ENCODE measurements at regions not wholly inside any gene's neighbourhood (a gene's known extent, or its start where the extent isn't known, plus 50 kb on each side); places are given as distances from the start of the nearest gene placed in this dataset.

- TF ChIP-seq ZNF354C (tag by site-specific recombination; IDR thresholded peaks at IDR 0.05; ENCODE audit: borderline replicate concordance, low read depth) = no peak
- no peak for TF ChIP-seq ZNF623 (tag by site-specific recombination; IDR thresholded peaks at IDR 0.05)
- no peak for TF ChIP-seq ZNF658 (tag by site-specific recombination; IDR thresholded peaks at IDR 0.05)
- no peak for TF ChIP-seq ZNF529 (tag by site-specific recombination; IDR thresholded peaks at IDR 0.05; ENCODE audit: insufficient replicate concordance)
- no peak for TF ChIP-seq GLI4 (tag by site-specific recombination; IDR thresholded peaks at IDR 0.05)
- TF ChIP-seq ZNF639 (tag by site-specific recombination; IDR thresholded peaks at IDR 0.05) = no peak
- no peak for TF ChIP-seq GLIS1 (tag by site-specific recombination; IDR thresholded peaks at IDR 0.05)
- no peak for TF ChIP-seq ZNF513 (tag by site-specific recombination; IDR thresholded peaks at IDR 0.05)
- no peak for TF ChIP-seq PRDM10 (tag by site-specific recombination; IDR thresholded peaks at IDR 0.05)
- CTCF ChIA-PET = interaction anchor here (0.5 to 0.6 kb wide), 2 partner anchors 31 to 32 kb away, joined by 4 read pairs; no protein-coding TSS in a partner anchor
- POLR2A ChIA-PET = no interaction called here
- Histone ChIP-seq H3K4me3 (ENCODE audit: low read depth, low read length) (no peak overlapping the region), H3K4me1 (ENCODE audit: control insufficient read depth, insufficient read depth, low read length) (no peaks in the 10 kb centered on the region), H3K9me3 (ENCODE audit: control insufficient read depth, insufficient read depth, low read depth, low read length) (no peaks in the 10 kb centered on the region), H3K36me3 (ENCODE audit: control insufficient read depth in 2 of 2, insufficient read depth in 1 of 2, low read length in 2 of 2) (no peaks in the 10 kb centered on the region), H3K27ac (ENCODE audit: extremely low read depth, low read depth, low read length) (no peak overlapping the region)
Measured at GRCh38 chr1:111062081-111062480, 77.8 kb downstream of the DRAM2 start.

GRCh38 chr1:111054656-111055055 is 85.2 kb downstream of the DRAM2 start:
- Histone ChIP-seq H3K27ac (ENCODE audit: extremely low read depth, low read depth, low read length) (no peak overlapping the region), H3K36me3 (ENCODE audit: control insufficient read depth in 2 of 2, insufficient read depth in 1 of 2, low read length in 2 of 2) (no peaks in the 10 kb centered on the region), H3K4me3 (ENCODE audit: low read depth, low read length) (no peak overlapping the region), H3K9me3 (ENCODE audit: control insufficient read depth, insufficient read depth, low read depth, low read length) (no peaks in the 10 kb centered on the region), H3K4me1 (ENCODE audit: control insufficient read depth, insufficient read depth, low read length) (no peaks in the 10 kb centered on the region)
- TF ChIP-seq ZNF585B (tag by site-specific recombination; IDR thresholded peaks at IDR 0.05) = no peak
- TF ChIP-seq BCL11B (tag by site-specific recombination; IDR thresholded peaks at IDR 0.05; ENCODE audit: low read depth) = no peak
- no peak for TF ChIP-seq GLIS2 (tag by site-specific recombination; IDR thresholded peaks at IDR 0.05)
- ChIA-PET CTCF (no interaction called here), POLR2A (no interaction called here)

GRCh38 chr1:111052246-111052645 is 87.6 kb downstream of the DRAM2 start:
- Histone ChIP-seq H3K4me1 (ENCODE audit: control insufficient read depth, insufficient read depth, low read length) (no peaks in the 10 kb centered on the region), H3K4me3 (ENCODE audit: low read depth, low read length) (no peak overlapping the region), H3K27ac (ENCODE audit: extremely low read depth, low read depth, low read length) (no peak overlapping the region), H3K36me3 (ENCODE audit: control insufficient read depth in 2 of 2, insufficient read depth in 1 of 2, low read length in 2 of 2) (no peaks in the 10 kb centered on the region), H3K9me3 (ENCODE audit: control insufficient read depth, insufficient read depth, low read depth, low read length) (no peaks in the 10 kb centered on the region)
- CTCF ChIA-PET = no interaction called here
- POLR2A ChIA-PET = no interaction called here
- TF ChIP-seq ZNF26 (tag by site-specific recombination; IDR thresholded peaks at IDR 0.05) (no peak), ZNF510 (tag by site-specific recombination; IDR thresholded peaks at IDR 0.05; ENCODE audit: insufficient replicate concordance) (no peak), ZNF19 (tag by site-specific recombination; IDR thresholded peaks at IDR 0.05; ENCODE audit: low read depth) (no peak), ZNF394 (tag by site-specific recombination; IDR thresholded peaks at IDR 0.05; ENCODE audit: borderline replicate concordance) (no peak), PATZ1 (tag by site-specific recombination; IDR thresholded peaks at IDR 0.05) (no peak), ZNF280C (tag by site-specific recombination; IDR thresholded peaks at IDR 0.05) (no peak), ZNF274 (IDR thresholded peaks at IDR 0.05; ENCODE audit: low read length) (no peak), ZNF274 (tag by site-specific recombination; IDR thresholded peaks at IDR 0.05; ENCODE audit: borderline replicate concordance) (no peak)
